K562 (cell line): ENCODE measurements at regions not wholly inside any gene's neighbourhood (a gene's known extent, or its start where the extent isn't known, plus 50 kb on each side); places are given as distances from the start of the nearest gene placed in this dataset.

Source experiments
- COPS2 ChIP-seq: fragments of 450-650 bp; conservative IDR thresholded peaks from 2 replicates; pipeline ENCODE4 v1.6.1; 2016; ENCODE audit warnings: mild to moderate bottlenecking, moderate library complexity
- KDM2B ChIP-seq: fragments of 250-450 bp; sonication (Bioruptor Pico); IDR thresholded peaks from 2 replicates; pipeline ENCODE4 v1.8.0; 2021; ENCODE audit warnings: mild to moderate bottlenecking, moderate library complexity
- MIER1 ChIP-seq: fragments of 450-650 bp; IDR thresholded peaks from 2 replicates; pipeline ENCODE4 v1.6.1; 2016; ENCODE audit warnings: antibody characterized with exemption, mild to moderate bottlenecking, low read depth
- MYBL2 ChIP-seq, 2 experiments: fragments of 450-650 bp in 1 of 2; sonication (generic) in 1 of 2; formaldehyde crosslinking in 1 of 2; IDR thresholded peaks; 2 replicates each; pipeline versions ENCODE4 v1.6.1 to v1.8.1; 2017 to 2022; ENCODE audit warnings: borderline replicate concordance in 1 of 2, inconsistent platforms in 1 of 2, low read depth in 1 of 2, mild to moderate bottlenecking in 1 of 2, missing genetic modification reagents in 1 of 2, moderate library complexity in 1 of 2
- NFYB ChIP-seq: IDR thresholded peaks from 2 replicates; pipeline ENCODE4 v1.6.1; 2011; ENCODE audit warnings: mild to moderate bottlenecking, moderate library complexity; ENCODE audit not compliant: insufficient read length; ENCODE audit errors: extremely low read depth
- RAD51 ChIP-seq: fragments of 450-650 bp; IDR thresholded peaks from 2 replicates; pipeline ENCODE4 v1.7.1; 2016; ENCODE audit warnings: low read depth, mild to moderate bottlenecking, borderline replicate concordance
- ZNF445 ChIP-seq: fragments of 250-450 bp; sonication (Bioruptor Pico); IDR thresholded peaks from 2 replicates; pipeline ENCODE4 v1.4.0; 2020; ENCODE audit warnings: low read depth, mild to moderate bottlenecking, moderate library complexity
- TF ChIP-seq, protein P1 (sequence below), 2 experiments: IDR thresholded peaks; 2 replicates each; pipeline ENCODE4 v1.6.1; 2012; ENCODE audit warnings: improper control_type of control experiment in 2 of 2, low read depth in 2 of 2, low read length in 2 of 2, borderline replicate concordance in 1 of 2
- TF ChIP-seq, protein P2 (sequence below): sonication (generic); formaldehyde crosslinking; IDR thresholded peaks from 2 replicates; pipeline ENCODE4 v1.8.0; 2023; ENCODE audit warnings: missing genetic modification reagents, mild to moderate bottlenecking, borderline replicate concordance
- TF ChIP-seq, protein P3 (sequence below), 2 experiments: fragments of 450-650 bp; formaldehyde crosslinking in 1 of 2; IDR thresholded peaks; 2 replicates each; pipeline versions ENCODE4 v1.4.0 to v1.6.1; 2014 to 2020; ENCODE audit warnings: mild to moderate bottlenecking in 2 of 2, borderline replicate concordance in 1 of 2, low read depth in 1 of 2

DNA sequence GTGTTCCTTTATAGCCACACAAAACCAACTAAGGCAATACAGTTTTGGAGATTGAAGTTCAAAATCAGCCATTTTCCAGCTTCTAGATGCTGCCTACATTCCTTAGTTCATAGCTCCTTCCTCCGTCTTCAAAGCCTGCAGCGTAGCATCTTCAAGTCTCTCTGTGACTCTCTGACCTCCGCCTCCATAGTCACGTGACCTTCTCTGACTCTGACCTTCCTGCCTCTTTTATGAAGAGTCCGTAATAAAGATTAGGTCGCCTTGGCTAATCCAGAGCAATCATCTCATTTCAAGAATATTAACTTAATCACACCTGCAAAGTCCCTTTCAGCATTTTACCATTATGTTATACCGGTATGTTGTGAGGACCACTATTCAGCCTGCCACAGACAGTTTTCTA is 60.4 kb downstream of the ZCCHC12 start (continued):
- TF ChIP-seq, protein P1, sequence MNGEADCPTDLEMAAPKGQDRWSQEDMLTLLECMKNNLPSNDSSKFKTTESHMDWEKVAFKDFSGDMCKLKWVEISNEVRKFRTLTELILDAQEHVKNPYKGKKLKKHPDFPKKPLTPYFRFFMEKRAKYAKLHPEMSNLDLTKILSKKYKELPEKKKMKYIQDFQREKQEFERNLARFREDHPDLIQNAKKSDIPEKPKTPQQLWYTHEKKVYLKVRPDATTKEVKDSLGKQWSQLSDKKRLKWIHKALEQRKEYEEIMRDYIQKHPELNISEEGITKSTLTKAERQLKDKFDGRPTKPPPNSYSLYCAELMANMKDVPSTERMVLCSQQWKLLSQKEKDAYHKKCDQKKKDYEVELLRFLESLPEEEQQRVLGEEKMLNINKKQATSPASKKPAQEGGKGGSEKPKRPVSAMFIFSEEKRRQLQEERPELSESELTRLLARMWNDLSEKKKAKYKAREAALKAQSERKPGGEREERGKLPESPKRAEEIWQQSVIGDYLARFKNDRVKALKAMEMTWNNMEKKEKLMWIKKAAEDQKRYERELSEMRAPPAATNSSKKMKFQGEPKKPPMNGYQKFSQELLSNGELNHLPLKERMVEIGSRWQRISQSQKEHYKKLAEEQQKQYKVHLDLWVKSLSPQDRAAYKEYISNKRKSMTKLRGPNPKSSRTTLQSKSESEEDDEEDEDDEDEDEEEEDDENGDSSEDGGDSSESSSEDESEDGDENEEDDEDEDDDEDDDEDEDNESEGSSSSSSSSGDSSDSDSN (IDR thresholded peaks at IDR 0.05; ENCODE audit: borderline replicate concordance in 1 of 2, low read depth in 2 of 2, low read length in 2 of 2) = no peak
- TF ChIP-seq RAD51 (peak; percentile 96), KDM2B (CRISPR knock-in tag) (no peak), MIER1 (no peak), ZNF445 (no peak), MYBL2 (IDR thresholded peaks at IDR 0.05; ENCODE audit: low read depth) (no peak), MYBL2 (CRISPR knock-in tag; IDR thresholded peaks at IDR 0.05; ENCODE audit: borderline replicate concordance) (no peak), COPS2 (no peak), NFYB (no peak)
- TF ChIP-seq, protein P2, sequence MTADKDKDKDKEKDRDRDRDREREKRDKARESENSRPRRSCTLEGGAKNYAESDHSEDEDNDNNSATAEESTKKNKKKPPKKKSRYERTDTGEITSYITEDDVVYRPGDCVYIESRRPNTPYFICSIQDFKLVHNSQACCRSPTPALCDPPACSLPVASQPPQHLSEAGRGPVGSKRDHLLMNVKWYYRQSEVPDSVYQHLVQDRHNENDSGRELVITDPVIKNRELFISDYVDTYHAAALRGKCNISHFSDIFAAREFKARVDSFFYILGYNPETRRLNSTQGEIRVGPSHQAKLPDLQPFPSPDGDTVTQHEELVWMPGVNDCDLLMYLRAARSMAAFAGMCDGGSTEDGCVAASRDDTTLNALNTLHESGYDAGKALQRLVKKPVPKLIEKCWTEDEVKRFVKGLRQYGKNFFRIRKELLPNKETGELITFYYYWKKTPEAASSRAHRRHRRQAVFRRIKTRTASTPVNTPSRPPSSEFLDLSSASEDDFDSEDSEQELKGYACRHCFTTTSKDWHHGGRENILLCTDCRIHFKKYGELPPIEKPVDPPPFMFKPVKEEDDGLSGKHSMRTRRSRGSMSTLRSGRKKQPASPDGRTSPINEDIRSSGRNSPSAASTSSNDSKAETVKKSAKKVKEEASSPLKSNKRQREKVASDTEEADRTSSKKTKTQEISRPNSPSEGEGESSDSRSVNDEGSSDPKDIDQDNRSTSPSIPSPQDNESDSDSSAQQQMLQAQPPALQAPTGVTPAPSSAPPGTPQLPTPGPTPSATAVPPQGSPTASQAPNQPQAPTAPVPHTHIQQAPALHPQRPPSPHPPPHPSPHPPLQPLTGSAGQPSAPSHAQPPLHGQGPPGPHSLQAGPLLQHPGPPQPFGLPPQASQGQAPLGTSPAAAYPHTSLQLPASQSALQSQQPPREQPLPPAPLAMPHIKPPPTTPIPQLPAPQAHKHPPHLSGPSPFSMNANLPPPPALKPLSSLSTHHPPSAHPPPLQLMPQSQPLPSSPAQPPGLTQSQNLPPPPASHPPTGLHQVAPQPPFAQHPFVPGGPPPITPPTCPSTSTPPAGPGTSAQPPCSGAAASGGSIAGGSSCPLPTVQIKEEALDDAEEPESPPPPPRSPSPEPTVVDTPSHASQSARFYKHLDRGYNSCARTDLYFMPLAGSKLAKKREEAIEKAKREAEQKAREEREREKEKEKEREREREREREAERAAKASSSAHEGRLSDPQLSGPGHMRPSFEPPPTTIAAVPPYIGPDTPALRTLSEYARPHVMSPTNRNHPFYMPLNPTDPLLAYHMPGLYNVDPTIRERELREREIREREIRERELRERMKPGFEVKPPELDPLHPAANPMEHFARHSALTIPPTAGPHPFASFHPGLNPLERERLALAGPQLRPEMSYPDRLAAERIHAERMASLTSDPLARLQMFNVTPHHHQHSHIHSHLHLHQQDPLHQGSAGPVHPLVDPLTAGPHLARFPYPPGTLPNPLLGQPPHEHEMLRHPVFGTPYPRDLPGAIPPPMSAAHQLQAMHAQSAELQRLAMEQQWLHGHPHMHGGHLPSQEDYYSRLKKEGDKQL (CRISPR knock-in tag) = no peak
- TF ChIP-seq, protein P3, sequence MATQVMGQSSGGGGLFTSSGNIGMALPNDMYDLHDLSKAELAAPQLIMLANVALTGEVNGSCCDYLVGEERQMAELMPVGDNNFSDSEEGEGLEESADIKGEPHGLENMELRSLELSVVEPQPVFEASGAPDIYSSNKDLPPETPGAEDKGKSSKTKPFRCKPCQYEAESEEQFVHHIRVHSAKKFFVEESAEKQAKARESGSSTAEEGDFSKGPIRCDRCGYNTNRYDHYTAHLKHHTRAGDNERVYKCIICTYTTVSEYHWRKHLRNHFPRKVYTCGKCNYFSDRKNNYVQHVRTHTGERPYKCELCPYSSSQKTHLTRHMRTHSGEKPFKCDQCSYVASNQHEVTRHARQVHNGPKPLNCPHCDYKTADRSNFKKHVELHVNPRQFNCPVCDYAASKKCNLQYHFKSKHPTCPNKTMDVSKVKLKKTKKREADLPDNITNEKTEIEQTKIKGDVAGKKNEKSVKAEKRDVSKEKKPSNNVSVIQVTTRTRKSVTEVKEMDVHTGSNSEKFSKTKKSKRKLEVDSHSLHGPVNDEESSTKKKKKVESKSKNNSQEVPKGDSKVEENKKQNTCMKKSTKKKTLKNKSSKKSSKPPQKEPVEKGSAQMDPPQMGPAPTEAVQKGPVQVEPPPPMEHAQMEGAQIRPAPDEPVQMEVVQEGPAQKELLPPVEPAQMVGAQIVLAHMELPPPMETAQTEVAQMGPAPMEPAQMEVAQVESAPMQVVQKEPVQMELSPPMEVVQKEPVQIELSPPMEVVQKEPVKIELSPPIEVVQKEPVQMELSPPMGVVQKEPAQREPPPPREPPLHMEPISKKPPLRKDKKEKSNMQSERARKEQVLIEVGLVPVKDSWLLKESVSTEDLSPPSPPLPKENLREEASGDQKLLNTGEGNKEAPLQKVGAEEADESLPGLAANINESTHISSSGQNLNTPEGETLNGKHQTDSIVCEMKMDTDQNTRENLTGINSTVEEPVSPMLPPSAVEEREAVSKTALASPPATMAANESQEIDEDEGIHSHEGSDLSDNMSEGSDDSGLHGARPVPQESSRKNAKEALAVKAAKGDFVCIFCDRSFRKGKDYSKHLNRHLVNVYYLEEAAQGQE (IDR thresholded peaks at IDR 0.05; ENCODE audit: borderline replicate concordance) = 0 out of 2 replicates have a peak, but pooled peaks have one; percentile 4
- TF ChIP-seq, protein P3 (CRISPR knock-in tag; IDR thresholded peaks at IDR 0.05; ENCODE audit: low read depth) = no peak
